Neural progenitor cell (in vitro differentiated cells): ENCODE measurements at regions not wholly inside any gene's neighbourhood (a gene's known extent, or its start where the extent isn't known, plus 50 kb on each side); places are given as distances from the start of the nearest gene placed in this dataset.
"Not testable (repeated sequence)": the region's sequence is repeated elsewhere in the genome, so short reads cannot be mapped to it uniquely, and the experiment has no call there.

ENCODE experiments used
- DNase-seq: peaks from one replicate; pipeline ENCODE4 v3.0.0-alpha.2; 2016; ENCODE audit warnings: low spot score
- H2AFZ ChIP-seq: fragments of 200-600 bp; sonication (generic); replicated peaks from 2 replicates; pipeline ENCODE4 v1.6.1; 2016; ENCODE audit warnings: antibody characterized with exemption
- H3F3A ChIP-seq: fragments of 200-600 bp; sonication (generic); 2 replicates; pipeline ENCODE4 v1.6.1; 2016; ENCODE audit warnings: antibody characterized with exemption, low read depth
- H3K27ac ChIP-seq: fragments of 200-600 bp; sonication (generic); 2 replicates; pipeline ENCODE4 v1.5.1; 2016; ENCODE audit warnings: mild to moderate bottlenecking
- H3K27me3 ChIP-seq: fragments of 200-600 bp; sonication (generic); 2 replicates; pipeline ENCODE4 v1.6.1; 2016; ENCODE audit warnings: mild to moderate bottlenecking, moderate library complexity
- H3K36me3 ChIP-seq: fragments of 200-600 bp; sonication (generic); 2 replicates; pipeline ENCODE4 v1.5.1; 2016
- H3K4me1 ChIP-seq: fragments of 200-600 bp; sonication (generic); 2 replicates; pipeline ENCODE4 v1.6.1; 2016; ENCODE audit warnings: mixed run types
- H3K4me2 ChIP-seq: fragments of 200-600 bp; sonication (generic); 2 replicates; pipeline ENCODE4 v1.6.1; 2016
- H3K4me3 ChIP-seq: fragments of 200-600 bp; sonication (generic); 2 replicates; pipeline ENCODE4 v1.5.1; 2016
- H3K79me2 ChIP-seq: fragments of 200-600 bp; sonication (generic); 2 replicates; pipeline ENCODE4 v1.6.1; 2016; ENCODE audit warnings: low read depth
- H3K9ac ChIP-seq: fragments of 200-600 bp; sonication (generic); 2 replicates; pipeline ENCODE4 v1.6.1; 2016
- H3K9me3 ChIP-seq: fragments of 200-600 bp; sonication (generic); 2 replicates; pipeline ENCODE4 v1.5.1; 2016; ENCODE audit warnings: low read depth
- H4K20me1 ChIP-seq: fragments of 200-600 bp; sonication (generic); 2 replicates; pipeline ENCODE4 v1.6.1; 2016; ENCODE audit warnings: low read depth
- H3K27ac Mint-ChIP-seq: 3 replicates; pipeline ENCODE4 v1.8.0; 2021; ENCODE audit warnings: mixed read lengths
- H3K27me3 Mint-ChIP-seq: 2 replicates; pipeline ENCODE4 v1.8.0; 2022; ENCODE audit warnings: low read depth, mild to moderate bottlenecking, inconsistent platforms, moderate library complexity, mixed read lengths; ENCODE audit not compliant: insufficient read depth
- H3K36me3 Mint-ChIP-seq: 3 replicates; pipeline ENCODE4 v1.8.0; 2021; ENCODE audit warnings: mixed read lengths
- H3K4me1 Mint-ChIP-seq: 3 replicates; pipeline ENCODE4 v1.8.0; 2021; ENCODE audit warnings: mixed read lengths
- H3K4me3 Mint-ChIP-seq: 3 replicates; pipeline ENCODE4 v1.8.0; 2021; ENCODE audit warnings: mild to moderate bottlenecking, moderate library complexity, mixed read lengths
- H3K9me3 Mint-ChIP-seq: 3 replicates; pipeline ENCODE4 v1.8.0; 2020; ENCODE audit warnings: mixed read lengths
- CTCF ChIP-seq: fragments of 200-600 bp; sonication (generic); IDR thresholded peaks from 2 replicates; pipeline ENCODE4 v1.5.1; 2017; ENCODE audit warnings: antibody characterized with exemption, mild to moderate bottlenecking
- EZH2 ChIP-seq: fragments of 200-600 bp; sonication (generic); IDR thresholded peaks from 2 replicates; pipeline ENCODE4 v1.6.1; 2017; ENCODE audit warnings: antibody characterized with exemption, mild to moderate bottlenecking, moderate library complexity
- EZH2phosphoT487 ChIP-seq: fragments of 200-600 bp; sonication (generic); IDR thresholded peaks from 2 replicates; pipeline ENCODE4 v1.6.1; 2017; ENCODE audit warnings: antibody characterized with exemption

- Histone ChIP-seq H3K9ac (no peak overlapping the region), H3K4me1 (no peaks in the 10 kb centered on the region), H3K27me3 (no peaks in the 10 kb centered on the region), H2AFZ (no peak overlapping the region), H3K36me3 (no peaks in the 10 kb centered on the region), H3K4me3 (no peak overlapping the region), H3K9me3 (peaks cover under 1% of the 10 kb centered on the region), H3F3A (no peaks in the 10 kb centered on the region), H4K20me1 (no peaks in the 10 kb centered on the region), H3K27ac (no peak overlapping the region), H3K79me2 (no peaks in the 10 kb centered on the region), H3K4me2 (no peak overlapping the region)
- no peak for TF ChIP-seq EZH2
- TF ChIP-seq EZH2phosphoT487: no peak
- peak; percentile 60 for TF ChIP-seq CTCF
- H3K4me1 Mint-ChIP-seq: no peaks in the 10 kb centered on the region
- DNase-seq: peak; percentile 43
- H3K4me3 Mint-ChIP-seq: no peak overlapping the region
- no peaks in the 10 kb centered on the region for H3K9me3 Mint-ChIP-seq
- peak overlapping the region; percentile 65 for H3K27ac Mint-ChIP-seq
- H3K27me3 Mint-ChIP-seq: peaks cover 2% of the 10 kb centered on the region
- no peaks in the 10 kb centered on the region for H3K36me3 Mint-ChIP-seq
Observed at GRCh38 chr3:908839-909238, 184.0 kb upstream of the CNTN6 start.

DNA sequence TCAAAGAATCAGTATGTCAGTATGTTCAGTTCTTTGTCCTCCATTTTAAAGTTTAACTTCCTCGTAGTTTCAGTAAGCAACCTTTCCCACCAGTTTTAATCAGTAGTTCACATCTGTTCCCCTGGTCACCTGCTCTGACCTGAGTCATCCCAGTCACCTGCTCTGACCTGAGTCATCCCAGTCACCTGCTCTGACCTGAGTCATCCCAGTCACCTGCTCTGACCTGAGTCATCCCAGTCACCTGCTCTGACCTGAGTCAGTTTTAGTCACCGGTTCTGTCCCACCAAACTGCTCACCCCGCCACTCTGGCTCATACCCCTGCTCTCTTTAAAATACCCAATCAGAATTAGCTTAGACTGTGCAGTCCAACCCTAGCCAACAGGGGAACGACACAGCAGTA, 180.1 kb upstream of the CNTN6 start:
- H3K9me3 Mint-ChIP-seq, H3K4me2 ChIP-seq, H3K27me3 ChIP-seq, H2AFZ ChIP-seq, H3K27me3 Mint-ChIP-seq, H3K9ac ChIP-seq, H3F3A ChIP-seq, H3K36me3 ChIP-seq, H3K4me1 ChIP-seq, H3K4me3 ChIP-seq, H3K9me3 ChIP-seq, H3K4me3 Mint-ChIP-seq, DNase-seq, H3K4me1 Mint-ChIP-seq, H4K20me1 ChIP-seq, H3K79me2 ChIP-seq, H3K27ac ChIP-seq, H3K27ac Mint-ChIP-seq, H3K36me3 Mint-ChIP-seq: not testable (repeated sequence)

- Mint-ChIP-seq H3K9me3 (no peaks in the 10 kb centered on the region), H3K27ac (no peak overlapping the region), H3K36me3 (no peaks in the 10 kb centered on the region), H3K27me3 (no peaks in the 10 kb centered on the region), H3K4me1 (no peaks in the 10 kb centered on the region), H3K4me3 (no peak overlapping the region)
- no peaks in the 10 kb centered on the region for H3K4me1 ChIP-seq
- H3K27ac ChIP-seq: no peak overlapping the region
- no peak overlapping the region for H3K4me3 ChIP-seq
- no peak for DNase-seq
- no peak overlapping the region for H3K4me2 ChIP-seq
- no peak overlapping the region for H3K9ac ChIP-seq
- no peaks in the 10 kb centered on the region for H3F3A ChIP-seq
- H2AFZ ChIP-seq: no peak overlapping the region
- no peaks in the 10 kb centered on the region for H4K20me1 ChIP-seq
- no peaks in the 10 kb centered on the region for H3K36me3 ChIP-seq
- no peak for TF ChIP-seq EZH2phosphoT487
- TF ChIP-seq EZH2: no peak
- no peaks in the 10 kb centered on the region for H3K79me2 ChIP-seq
- no peaks in the 10 kb centered on the region for H3K9me3 ChIP-seq
- H3K27me3 ChIP-seq: no peaks in the 10 kb centered on the region
Observed at GRCh38 chr3:923161-923910, 169.5 kb upstream of the CNTN6 start.

- H3K79me2 ChIP-seq: no peaks in the 10 kb centered on the region
- H3K27me3 Mint-ChIP-seq: no peaks in the 10 kb centered on the region
- H3K9me3 ChIP-seq: no peaks in the 10 kb centered on the region
Observed at GRCh38 chr3:930866-931265, 162.0 kb upstream of the CNTN6 start.

More at GRCh38 chr3:930866-931265, 162.0 kb upstream of the CNTN6 start:
- no peak overlapping the region for H3K27ac ChIP-seq
- Mint-ChIP-seq H3K36me3 (no peaks in the 10 kb centered on the region), H3K4me3 (no peak overlapping the region), H3K4me1 (peaks cover 10% of the 10 kb centered on the region), H3K9me3 (no peaks in the 10 kb centered on the region), H3K27ac (no peak overlapping the region)
- no peaks in the 10 kb centered on the region for H3K4me1 ChIP-seq
- H2AFZ ChIP-seq: no peak overlapping the region
- no peak overlapping the region for H3K9ac ChIP-seq
- H3F3A ChIP-seq: no peaks in the 10 kb centered on the region
- no peaks in the 10 kb centered on the region for H3K36me3 ChIP-seq
- TF ChIP-seq CTCF (no peak), EZH2phosphoT487 (no peak), EZH2 (no peak)
- H3K27me3 ChIP-seq: no peaks in the 10 kb centered on the region
- no peak overlapping the region for H3K4me3 ChIP-seq
- no peak overlapping the region for H3K4me2 ChIP-seq
- H4K20me1 ChIP-seq: no peaks in the 10 kb centered on the region
- no peak for DNase-seq
